HCT116 (cell line): ENCODE measurements at regions not wholly inside any gene's neighbourhood (a gene's known extent, or its start where the extent isn't known, plus 50 kb on each side); places are given as distances from the start of the nearest gene placed in this dataset.

Source experiments
- ATAC-seq: fragments of 200-7000 bp; cut with Tn5 transposase; 2 replicates; pipeline ENCODE4 v1.9.1; 2020; ENCODE audit warnings: mild to moderate bottlenecking, moderate library complexity
- BruUV-seq: library from RNA; stranded (reverse); fragments of 400-500 nt; replicated peaks from 2 replicates; lab custom pipeline; 2021; lab: Mats Ljungman, UMichigan
- CTCF ChIA-PET: fragments of 300-600 bp; sonication (Branson Sonifier 250); formaldehyde crosslinking; loops from one replicate; lab custom pipeline; 2021; ENCODE audit warnings: antibody characterized with exemption; lab: Charles Lee
- POLR2A ChIA-PET: fragments of 300-600, 350-600 bp; sonication (Branson Sonifier 250); formaldehyde crosslinking; loops from one replicate; lab custom pipeline; 2021; ENCODE audit warnings: antibody characterized with exemption; lab: Charles Lee
- RAD21 ChIA-PET, 2 experiments: fragments of 300-600 bp; sonication (Branson Sonifier 250); formaldehyde crosslinking; loops; one replicate each; lab custom pipeline; 2023; ENCODE audit warnings: low total read pairs in 2 of 2; ENCODE audit not compliant: uncharacterized antibody in 2 of 2, unreplicated experiment in 2 of 2, low non-redundant PET in 1 of 2; lab: Charles Lee
- DNase-seq: peaks from one replicate; pipeline ENCODE4 v3.0.0-alpha.2; 2010; ENCODE audit warnings: low read depth, low spot score
- H2AFZ ChIP-seq: fragments of 200-600 bp; shearing (Covaris generic), sonication (generic); 2 replicates; pipeline ENCODE4 v1.6.1; 2017; ENCODE audit warnings: low read depth, mixed run types, mixed read lengths, antibody characterized with exemption, low read length; ENCODE audit not compliant: poor library complexity, severe bottlenecking
- H3K27ac ChIP-seq: 2 replicates; pipeline ENCODE4 v1.5.1; 2012; ENCODE audit warnings: low read depth, low read length
- H3K27me3 ChIP-seq: fragments of 200-600 bp; sonication (generic); 2 replicates; pipeline ENCODE4 v1.6.1; 2016; ENCODE audit warnings: mixed run types, low read length, mixed read lengths; ENCODE audit not compliant: insufficient read depth
- H3K36me3 ChIP-seq, 2 experiments: fragments of 200-500 bp in 1 of 2; fragments of 200-600 bp in 1 of 2; sonication (Bioruptor generic) in 1 of 2; sonication (generic) in 1 of 2; 2 replicates each; pipeline versions ENCODE4 v1.5.1 to v1.6.1; 2014 to 2016; ENCODE audit warnings: low read length in 2 of 2, inconsistent platforms in 1 of 2, mixed read lengths in 1 of 2, mixed run types in 1 of 2; ENCODE audit not compliant: insufficient read depth in 2 of 2, control insufficient read depth in 1 of 2
- H3K4me1 ChIP-seq, 2 experiments: fragments of 200-600 bp in 1 of 2; sonication (generic) in 1 of 2; 2 replicates each; pipeline versions ENCODE4 v1.5.1 to v1.6.1; 2012 to 2017; ENCODE audit warnings: low read length in 2 of 2, inconsistent platforms in 1 of 2, mild to moderate bottlenecking in 1 of 2, mixed read lengths in 1 of 2, mixed run types in 1 of 2, moderate library complexity in 1 of 2; ENCODE audit not compliant: insufficient read depth in 2 of 2, control insufficient read depth in 1 of 2
- H3K4me2 ChIP-seq: fragments of 200-600 bp; sonication (generic); 2 replicates; pipeline ENCODE4 v1.6.1; 2017; ENCODE audit warnings: mixed run types, low read length, mixed read lengths
- H3K4me3 ChIP-seq, 2 experiments: fragments of 200-600 bp in 1 of 2; sonication (generic) in 1 of 2; replicated peaks in 1 of 2; 2 replicates each; pipeline ENCODE4 v1.5.1; 2011 to 2016; ENCODE audit warnings: low read length in 2 of 2, control low read depth in 1 of 2, low read depth in 1 of 2, mild to moderate bottlenecking in 1 of 2, mixed read lengths in 1 of 2, mixed run types in 1 of 2
- H3K79me2 ChIP-seq: fragments of 200-600 bp; sonication (generic); 2 replicates; pipeline ENCODE4 v1.6.1; 2017; ENCODE audit warnings: mild to moderate bottlenecking, mixed run types, low read length, moderate library complexity, mixed read lengths; ENCODE audit not compliant: insufficient read depth
- H3K9ac ChIP-seq: fragments of 200-600 bp; sonication (generic); 2 replicates; pipeline ENCODE4 v1.6.1; 2016; ENCODE audit warnings: low read length, mixed read lengths
- H3K9me2 ChIP-seq: fragments of 200-600 bp; sonication (generic), shearing (Covaris generic); 2 replicates; pipeline ENCODE4 v1.6.1; 2017; ENCODE audit warnings: mixed run types, mild to moderate bottlenecking, moderate library complexity; ENCODE audit not compliant: insufficient read depth
- H3K9me3 ChIP-seq, 2 experiments: fragments of 200-500 bp in 1 of 2; fragments of 200-600 bp in 1 of 2; sonication (Bioruptor generic) in 1 of 2; sonication (generic) in 1 of 2; 2 replicates each; pipeline ENCODE4 v1.6.1; 2014 to 2017; ENCODE audit warnings: low read length in 2 of 2, mixed read lengths in 2 of 2, inconsistent platforms in 1 of 2, low read depth in 1 of 2, mild to moderate bottlenecking in 1 of 2, mixed run types in 1 of 2, moderate library complexity in 1 of 2; ENCODE audit not compliant: control insufficient read depth in 1 of 2, insufficient read depth in 1 of 2
- H4K20me1 ChIP-seq: fragments of 200-600 bp; sonication (generic), shearing (Covaris generic); 2 replicates; pipeline ENCODE4 v1.6.1; 2017; ENCODE audit warnings: mixed run types, mild to moderate bottlenecking, moderate library complexity; ENCODE audit not compliant: insufficient read depth
- ATF3 ChIP-seq: IDR thresholded peaks from 2 replicates; pipeline ENCODE4 v1.6.1; 2012
- CEBPB ChIP-seq: IDR thresholded peaks from 2 replicates; pipeline ENCODE4 v1.6.1; 2012; ENCODE audit warnings: low read depth
- ELF1 ChIP-seq: IDR thresholded peaks from 2 replicates; pipeline ENCODE4 v1.6.1; 2012; ENCODE audit warnings: low read depth, borderline replicate concordance
- FOSL1 ChIP-seq: IDR thresholded peaks from 2 replicates; pipeline ENCODE4 v1.6.1; 2012; ENCODE audit warnings: low read depth
- JUND ChIP-seq: IDR thresholded peaks from 2 replicates; pipeline ENCODE4 v1.6.1; 2012
- POLR2A ChIP-seq: IDR thresholded peaks from 2 replicates; pipeline ENCODE4 v1.7.0; 2011; ENCODE audit warnings: borderline replicate concordance; ENCODE audit not compliant: insufficient read depth, insufficient read length; ENCODE audit errors: extremely low read depth
- POLR2AphosphoS5 ChIP-seq: IDR thresholded peaks from 2 replicates; pipeline ENCODE4 v1.6.1; 2011; ENCODE audit warnings: mild to moderate bottlenecking, low read depth, low read length, moderate library complexity
- REST ChIP-seq: IDR thresholded peaks from 2 replicates; pipeline ENCODE4 v1.6.1; 2012; ENCODE audit warnings: low read depth
- SP1 ChIP-seq: IDR thresholded peaks from 2 replicates; pipeline ENCODE4 v1.6.1; 2012; ENCODE audit warnings: low read depth
- SRF ChIP-seq: IDR thresholded peaks from 2 replicates; pipeline ENCODE4 v1.6.1; 2012; ENCODE audit warnings: low read depth
- TCF7L2 ChIP-seq: IDR thresholded peaks from 2 replicates; pipeline ENCODE4 v1.7.0; 2011; ENCODE audit warnings: borderline replicate concordance, inconsistent platforms; ENCODE audit not compliant: insufficient read depth, insufficient read length; ENCODE audit errors: extremely low read depth
- ZFX ChIP-seq: fragments of 450-650 bp; IDR thresholded peaks from 2 replicates; pipeline ENCODE4 v1.6.1; 2017
- ZNF274 ChIP-seq: fragments of 200-500 bp; sonication (Bioruptor generic); IDR thresholded peaks from 2 replicates; pipeline ENCODE4 v1.6.1; 2014; ENCODE audit warnings: mild to moderate bottlenecking, low read depth, low read length, inconsistent platforms
- intact Hi-C: fragments of 100-400 bp; cut with micrococcal nuclease; formaldehyde crosslinking; loops from 2 replicates; pipeline ENCODE4 v1.10.0; 2022

GRCh38 chr6:121873595-121873994 is 438.1 kb downstream of the GJA1 start:
- H3K9ac ChIP-seq = no peak overlapping the region
- no peak overlapping the region for H3K4me2 ChIP-seq
- no peaks in the 10 kb centered on the region for H3K79me2 ChIP-seq
- ATAC-seq (no peak), DNase-seq (no peak)
- no peaks in the 10 kb centered on the region for H3K4me1 ChIP-seq
- no peaks in the 10 kb centered on the region for H3K9me3 ChIP-seq
- no peaks in the 10 kb centered on the region for H4K20me1 ChIP-seq
- H3K4me3 ChIP-seq = no peak overlapping the region
- ChIA-PET CTCF (no interaction called here), POLR2A (no interaction called here), RAD21 (no interaction called here)
- no peaks in the 10 kb centered on the region for H3K27me3 ChIP-seq
- H3K36me3 ChIP-seq = no peaks in the 10 kb centered on the region
- no peak overlapping the region for H3K27ac ChIP-seq
- BruUV-seq = no TSS peak
- TF ChIP-seq REST (no peak), SP1 (no peak), SRF (no peak), POLR2AphosphoS5 (no peak), TCF7L2 (no peak), FOSL1 (no peak), ZNF274 (no peak), CEBPB (no peak), POLR2A (no peak), ELF1 (no peak), JUND (no peak), ATF3 (no peak), ZFX (no peak)
- H3K9me2 ChIP-seq = no peaks in the 10 kb centered on the region
- intact Hi-C loops = no loop called here
- H2AFZ ChIP-seq = no peak overlapping the region
